Keratinocyte (primary cell): ENCODE measurements at regions not wholly inside any gene's neighbourhood (a gene's known extent, or its start where the extent isn't known, plus 50 kb on each side); places are given as distances from the start of the nearest gene placed in this dataset.

Source experiments
- DNase-seq: peaks from one replicate; pipeline ENCODE4 v3.0.0-alpha.2; 2011; ENCODE audit warnings: low read depth, missing footprints, low spot score
- FAIRE-seq: peaks from 2 replicates; lab custom pipeline; 2011; peaks lifted over from hg19 to GRCh38; lab: Jason Lieb, UNC
- H2AFZ ChIP-seq: 2 replicates; pipeline ENCODE4 v1.6.0; 2012; ENCODE audit warnings: low read length, control low read depth, inconsistent platforms; ENCODE audit not compliant: control insufficient read depth
- H3K27ac ChIP-seq: 2 replicates; pipeline ENCODE4 v1.5.1; 2011; ENCODE audit warnings: low read length; ENCODE audit not compliant: control insufficient read depth, insufficient read depth
- H3K27me3 ChIP-seq: 3 replicates; pipeline ENCODE4 v1.6.0; 2011; ENCODE audit warnings: low read length; ENCODE audit not compliant: control insufficient read depth, insufficient read depth; ENCODE audit errors: extremely low read depth
- H3K36me3 ChIP-seq, 2 experiments: 2 replicates in 1 of 2; 3 replicates in 1 of 2; pipeline ENCODE4 v1.5.1; 2011; ENCODE audit warnings: low read length in 2 of 2, mild to moderate bottlenecking in 1 of 2; ENCODE audit not compliant: control insufficient read depth in 2 of 2, insufficient read depth in 2 of 2; ENCODE audit errors: extremely low read depth in 1 of 2
- H3K4me1 ChIP-seq: 3 replicates; pipeline ENCODE4 v1.5.1; 2011; ENCODE audit warnings: low read length; ENCODE audit not compliant: control insufficient read depth, insufficient read depth; ENCODE audit errors: extremely low read depth
- H3K4me2 ChIP-seq: 3 replicates; pipeline ENCODE4 v1.6.0; 2011; ENCODE audit warnings: low read depth, low read length; ENCODE audit not compliant: control insufficient read depth, insufficient read depth; ENCODE audit errors: extremely low read depth
- H3K4me3 ChIP-seq, 3 experiments: fragments of 200-600 bp in 1 of 3; sonication (generic) in 1 of 3; 2 replicates in 2 of 3; 3 replicates in 1 of 3; pipeline ENCODE4 v1.5.1; 2011 to 2016; ENCODE audit warnings: low read length in 3 of 3, mild to moderate bottlenecking in 3 of 3, control low read depth in 2 of 3, inconsistent platforms in 1 of 3, low read depth in 1 of 3, mixed read lengths in 1 of 3, mixed run types in 1 of 3, moderate library complexity in 1 of 3; ENCODE audit not compliant: control insufficient read depth in 2 of 3, insufficient read depth in 2 of 3; ENCODE audit errors: extremely low read depth in 1 of 3
- H3K79me2 ChIP-seq: 2 replicates; pipeline ENCODE4 v1.6.0; 2012; ENCODE audit warnings: low read length; ENCODE audit not compliant: control insufficient read depth, insufficient read depth
- H3K9ac ChIP-seq: 3 replicates; pipeline ENCODE4 v1.6.0; 2011; ENCODE audit warnings: low read length; ENCODE audit not compliant: control insufficient read depth, insufficient read depth; ENCODE audit errors: extremely low read depth
- H3K9me1 ChIP-seq: 3 replicates; pipeline ENCODE4 v1.6.0; 2011; ENCODE audit warnings: low read length; ENCODE audit not compliant: control insufficient read depth, insufficient read depth; ENCODE audit errors: extremely low read depth
- H3K9me3 ChIP-seq: 2 replicates; pipeline ENCODE4 v1.5.1; 2012; ENCODE audit warnings: low read depth, low read length; ENCODE audit not compliant: control insufficient read depth
- H4K20me1 ChIP-seq: 3 replicates; pipeline ENCODE4 v1.6.0; 2011; ENCODE audit warnings: low read length; ENCODE audit not compliant: control insufficient read depth, insufficient read depth; ENCODE audit errors: extremely low read depth
- EZH2 ChIP-seq: IDR thresholded peaks from one replicate; pipeline ENCODE4 v1.6.1; 2012; ENCODE audit warnings: inconsistent platforms, mild to moderate bottlenecking, low read length, moderate library complexity
- dilution Hi-C: fragments of 300-500 bp; cut with MboI; formaldehyde crosslinking; loops from one replicate; pipeline ENCODE4 v1.7.0; 2020; ENCODE audit warnings: low sequenced_read_pairs; ENCODE audit not compliant: extremely low pct_ligation_motif_present
- TF ChIP-seq, protein P1 (sequence below), 3 experiments: IDR thresholded peaks in 1 of 3; conservative IDR thresholded peaks in 1 of 3; optimal IDR thresholded peaks in 1 of 3; 2 replicates in 2 of 3; 3 replicates in 1 of 3; pipeline versions ENCODE3 to v1.5.1; 2011; ENCODE audit warnings: low read length in 3 of 3, mild to moderate bottlenecking in 3 of 3, moderate library complexity in 2 of 3, control low read depth in 1 of 3, inconsistent platforms in 1 of 3; ENCODE audit not compliant: insufficient read depth in 2 of 3; ENCODE audit errors: extremely low read depth in 1 of 3

DNA sequence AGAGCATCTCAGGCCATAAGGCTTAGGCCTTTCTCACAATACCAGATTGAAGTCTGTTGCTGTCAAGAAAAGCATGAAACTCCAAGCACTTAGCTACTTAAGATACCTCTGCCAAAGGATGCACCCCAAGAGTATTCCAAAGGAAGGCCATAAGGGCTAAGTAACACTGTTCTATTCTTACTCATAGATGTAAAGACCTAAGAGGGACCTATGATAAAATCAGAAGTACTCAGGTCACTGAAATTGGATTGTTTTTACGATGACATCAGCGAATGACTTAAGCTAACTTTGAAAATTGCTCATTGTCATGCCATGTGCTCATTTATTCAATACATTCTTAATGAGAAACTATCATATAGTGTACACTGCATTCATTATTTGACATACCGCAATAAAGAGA is 172.8 kb downstream of the KCNA4 start:
- Histone ChIP-seq H3K4me3 (no peak overlapping the region), H3K9me1 (no peaks in the 10 kb centered on the region), H3K4me2 (no peak overlapping the region), H4K20me1 (no peaks in the 10 kb centered on the region), H3K27me3 (no peaks in the 10 kb centered on the region), H3K79me2 (no peaks in the 10 kb centered on the region), H3K9ac (no peak overlapping the region), H3K4me1 (no peaks in the 10 kb centered on the region), H3K9me3 (no peaks in the 10 kb centered on the region), H3K36me3 (no peaks in the 10 kb centered on the region), H2AFZ (no peak overlapping the region), H3K27ac (no peak overlapping the region)
- dilution Hi-C loops, result no loop called here
- TF ChIP-seq, protein P1, sequence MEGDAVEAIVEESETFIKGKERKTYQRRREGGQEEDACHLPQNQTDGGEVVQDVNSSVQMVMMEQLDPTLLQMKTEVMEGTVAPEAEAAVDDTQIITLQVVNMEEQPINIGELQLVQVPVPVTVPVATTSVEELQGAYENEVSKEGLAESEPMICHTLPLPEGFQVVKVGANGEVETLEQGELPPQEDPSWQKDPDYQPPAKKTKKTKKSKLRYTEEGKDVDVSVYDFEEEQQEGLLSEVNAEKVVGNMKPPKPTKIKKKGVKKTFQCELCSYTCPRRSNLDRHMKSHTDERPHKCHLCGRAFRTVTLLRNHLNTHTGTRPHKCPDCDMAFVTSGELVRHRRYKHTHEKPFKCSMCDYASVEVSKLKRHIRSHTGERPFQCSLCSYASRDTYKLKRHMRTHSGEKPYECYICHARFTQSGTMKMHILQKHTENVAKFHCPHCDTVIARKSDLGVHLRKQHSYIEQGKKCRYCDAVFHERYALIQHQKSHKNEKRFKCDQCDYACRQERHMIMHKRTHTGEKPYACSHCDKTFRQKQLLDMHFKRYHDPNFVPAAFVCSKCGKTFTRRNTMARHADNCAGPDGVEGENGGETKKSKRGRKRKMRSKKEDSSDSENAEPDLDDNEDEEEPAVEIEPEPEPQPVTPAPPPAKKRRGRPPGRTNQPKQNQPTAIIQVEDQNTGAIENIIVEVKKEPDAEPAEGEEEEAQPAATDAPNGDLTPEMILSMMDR (optimal IDR thresholded peaks at IDR 0.05 in 1 of 3, IDR thresholded peaks at IDR 0.05 in 1 of 3, conservative IDR thresholded peaks at IDR 0.05 in 1 of 3; ENCODE audit: extremely low read depth in 1 of 3, insufficient read depth in 2 of 3, low read length in 3 of 3), result no peak
- no peak for TF ChIP-seq EZH2
- DNase-seq (no peak), FAIRE-seq (no peak)

DNA sequence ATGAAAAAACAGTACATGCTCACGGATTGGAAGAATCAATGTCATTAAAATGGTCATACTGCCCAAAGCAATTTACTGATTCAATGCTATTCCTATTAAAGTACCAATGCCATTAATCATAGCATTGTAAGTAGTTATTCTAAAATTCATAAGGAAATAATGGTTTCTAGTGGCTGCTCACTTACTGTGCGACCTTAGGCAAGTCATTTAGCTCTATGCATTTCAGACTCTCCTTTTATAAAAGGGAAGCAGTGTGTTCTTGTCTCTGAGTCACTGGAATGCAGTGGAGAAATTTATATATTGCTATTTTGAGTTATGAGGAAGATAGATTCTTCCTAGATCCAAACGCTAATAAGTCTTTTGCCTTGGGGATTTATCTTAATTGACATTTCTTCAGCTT is 174.8 kb downstream of the KCNA4 start:
- H3K36me3 ChIP-seq, result no peaks in the 10 kb centered on the region
- no peak for FAIRE-seq
- H4K20me1 ChIP-seq, result no peaks in the 10 kb centered on the region
- no peak overlapping the region for H3K9ac ChIP-seq
- no peaks in the 10 kb centered on the region for H3K9me1 ChIP-seq
- no peak for DNase-seq
- dilution Hi-C loops, result no loop called here
- H3K27ac ChIP-seq, result no peak overlapping the region
- H3K4me1 ChIP-seq, result no peaks in the 10 kb centered on the region
- H3K4me2 ChIP-seq, result no peak overlapping the region
- TF ChIP-seq EZH2, result no peak
- TF ChIP-seq, protein P1 (optimal IDR thresholded peaks at IDR 0.05 in 1 of 3, IDR thresholded peaks at IDR 0.05 in 1 of 3, conservative IDR thresholded peaks at IDR 0.05 in 1 of 3; ENCODE audit: extremely low read depth in 1 of 3, insufficient read depth in 2 of 3, low read length in 3 of 3), result no peak
- no peak overlapping the region for H3K4me3 ChIP-seq
- no peaks in the 10 kb centered on the region for H3K79me2 ChIP-seq
- no peaks in the 10 kb centered on the region for H3K9me3 ChIP-seq
- no peaks in the 10 kb centered on the region for H3K27me3 ChIP-seq
- H2AFZ ChIP-seq, result no peak overlapping the region
